Keratinocyte (primary cell): ENCODE measurements at regions not wholly inside any gene's neighbourhood (a gene's known extent, or its start where the extent isn't known, plus 50 kb on each side); places are given as distances from the start of the nearest gene placed in this dataset.

Experiments used
- DNase-seq: peaks from one replicate; pipeline ENCODE4 v3.0.0-alpha.2; 2011; ENCODE audit warnings: low read depth, missing footprints, low spot score
- FAIRE-seq: peaks from 2 replicates; lab custom pipeline; 2011; peaks lifted over from hg19 to GRCh38; lab: Jason Lieb, UNC
- H2AFZ ChIP-seq: 2 replicates; pipeline ENCODE4 v1.6.0; 2012; ENCODE audit warnings: low read length, control low read depth, inconsistent platforms; ENCODE audit not compliant: control insufficient read depth
- H3K27ac ChIP-seq: 2 replicates; pipeline ENCODE4 v1.5.1; 2011; ENCODE audit warnings: low read length; ENCODE audit not compliant: control insufficient read depth, insufficient read depth
- H3K27me3 ChIP-seq: 3 replicates; pipeline ENCODE4 v1.6.0; 2011; ENCODE audit warnings: low read length; ENCODE audit not compliant: control insufficient read depth, insufficient read depth; ENCODE audit errors: extremely low read depth
- H3K36me3 ChIP-seq, 2 experiments: 2 replicates in 1 of 2; 3 replicates in 1 of 2; pipeline ENCODE4 v1.5.1; 2011; ENCODE audit warnings: low read length in 2 of 2, mild to moderate bottlenecking in 1 of 2; ENCODE audit not compliant: control insufficient read depth in 2 of 2, insufficient read depth in 2 of 2; ENCODE audit errors: extremely low read depth in 1 of 2
- H3K4me1 ChIP-seq: 3 replicates; pipeline ENCODE4 v1.5.1; 2011; ENCODE audit warnings: low read length; ENCODE audit not compliant: control insufficient read depth, insufficient read depth; ENCODE audit errors: extremely low read depth
- H3K4me2 ChIP-seq: 3 replicates; pipeline ENCODE4 v1.6.0; 2011; ENCODE audit warnings: low read depth, low read length; ENCODE audit not compliant: control insufficient read depth, insufficient read depth; ENCODE audit errors: extremely low read depth
- H3K4me3 ChIP-seq, 3 experiments: fragments of 200-600 bp in 1 of 3; sonication (generic) in 1 of 3; 2 replicates in 2 of 3; 3 replicates in 1 of 3; pipeline ENCODE4 v1.5.1; 2011 to 2016; ENCODE audit warnings: low read length in 3 of 3, mild to moderate bottlenecking in 3 of 3, control low read depth in 2 of 3, inconsistent platforms in 1 of 3, low read depth in 1 of 3, mixed read lengths in 1 of 3, mixed run types in 1 of 3, moderate library complexity in 1 of 3; ENCODE audit not compliant: control insufficient read depth in 2 of 3, insufficient read depth in 2 of 3; ENCODE audit errors: extremely low read depth in 1 of 3
- H3K79me2 ChIP-seq: 2 replicates; pipeline ENCODE4 v1.6.0; 2012; ENCODE audit warnings: low read length; ENCODE audit not compliant: control insufficient read depth, insufficient read depth
- H3K9ac ChIP-seq: 3 replicates; pipeline ENCODE4 v1.6.0; 2011; ENCODE audit warnings: low read length; ENCODE audit not compliant: control insufficient read depth, insufficient read depth; ENCODE audit errors: extremely low read depth
- H3K9me1 ChIP-seq: 3 replicates; pipeline ENCODE4 v1.6.0; 2011; ENCODE audit warnings: low read length; ENCODE audit not compliant: control insufficient read depth, insufficient read depth; ENCODE audit errors: extremely low read depth
- H3K9me3 ChIP-seq: 2 replicates; pipeline ENCODE4 v1.5.1; 2012; ENCODE audit warnings: low read depth, low read length; ENCODE audit not compliant: control insufficient read depth
- H4K20me1 ChIP-seq: 3 replicates; pipeline ENCODE4 v1.6.0; 2011; ENCODE audit warnings: low read length; ENCODE audit not compliant: control insufficient read depth, insufficient read depth; ENCODE audit errors: extremely low read depth
- CTCF ChIP-seq, 3 experiments: IDR thresholded peaks in 1 of 3; conservative IDR thresholded peaks in 1 of 3; optimal IDR thresholded peaks in 1 of 3; 2 replicates in 2 of 3; 3 replicates in 1 of 3; pipeline versions ENCODE3 to v1.5.1; 2011; ENCODE audit warnings: low read length in 3 of 3, mild to moderate bottlenecking in 3 of 3, moderate library complexity in 2 of 3, control low read depth in 1 of 3, inconsistent platforms in 1 of 3; ENCODE audit not compliant: insufficient read depth in 2 of 3; ENCODE audit errors: extremely low read depth in 1 of 3
- EZH2 ChIP-seq: IDR thresholded peaks from one replicate; pipeline ENCODE4 v1.6.1; 2012; ENCODE audit warnings: inconsistent platforms, mild to moderate bottlenecking, low read length, moderate library complexity
- dilution Hi-C: fragments of 300-500 bp; cut with MboI; formaldehyde crosslinking; loops from one replicate; pipeline ENCODE4 v1.7.0; 2020; ENCODE audit warnings: low sequenced_read_pairs; ENCODE audit not compliant: extremely low pct_ligation_motif_present

GRCh38 chr12:114936148-114937079 lies 252.4 kb upstream of the TBX3 start:
- H3K9ac ChIP-seq = no peak overlapping the region
- H3K9me3 ChIP-seq = no peaks in the 10 kb centered on the region
- H3K27ac ChIP-seq = no peak overlapping the region
- H3K4me2 ChIP-seq = no peak overlapping the region
- no peak for FAIRE-seq
- H3K27me3 ChIP-seq = no peaks in the 10 kb centered on the region
- no peaks in the 10 kb centered on the region for H3K9me1 ChIP-seq
- H3K4me3 ChIP-seq = no peak overlapping the region
- no peaks in the 10 kb centered on the region for H3K4me1 ChIP-seq
- dilution Hi-C loops = no loop called here
- TF ChIP-seq CTCF (optimal IDR thresholded peaks at IDR 0.05 in 1 of 3, IDR thresholded peaks at IDR 0.05 in 1 of 3, conservative IDR thresholded peaks at IDR 0.05 in 1 of 3; ENCODE audit: extremely low read depth in 1 of 3, insufficient read depth in 2 of 3, low read length in 3 of 3) (no peak), EZH2 (no peak)
- no peaks in the 10 kb centered on the region for H3K36me3 ChIP-seq
- no peaks in the 10 kb centered on the region for H4K20me1 ChIP-seq
- no peaks in the 10 kb centered on the region for H3K79me2 ChIP-seq
- peak; percentile 48 for DNase-seq
- no peak overlapping the region for H2AFZ ChIP-seq

- DNase-seq (no peak), FAIRE-seq (no peak)
- no peak overlapping the region for H3K4me2 ChIP-seq
- H3K36me3 ChIP-seq = no peaks in the 10 kb centered on the region
- no peak for TF ChIP-seq EZH2
- peak; percentile 14 to 54 (median 32) for TF ChIP-seq CTCF (optimal IDR thresholded peaks at IDR 0.05 in 1 of 3, IDR thresholded peaks at IDR 0.05 in 1 of 3, conservative IDR thresholded peaks at IDR 0.05 in 1 of 3; ENCODE audit: extremely low read depth in 1 of 3, insufficient read depth in 2 of 3, low read length in 3 of 3)
- H3K9me3 ChIP-seq = no peaks in the 10 kb centered on the region
- H3K27me3 ChIP-seq = no peaks in the 10 kb centered on the region
- H2AFZ ChIP-seq = no peak overlapping the region
- H3K9me1 ChIP-seq = no peaks in the 10 kb centered on the region
- no peaks in the 10 kb centered on the region for H3K79me2 ChIP-seq
- H3K4me3 ChIP-seq = no peak overlapping the region
- no peaks in the 10 kb centered on the region for H4K20me1 ChIP-seq
- H3K27ac ChIP-seq = no peak overlapping the region
- no peak overlapping the region for H3K9ac ChIP-seq
- dilution Hi-C loops = no loop called here
- no peaks in the 10 kb centered on the region for H3K4me1 ChIP-seq
Observed at GRCh38 chr12:114935658-114936057, 251.7 kb upstream of the TBX3 start.
